ENCODE measurements at regions not wholly inside any gene's neighbourhood (a gene's known extent, or its start where the extent isn't known, plus 50 kb on each side); places are given as distances from the start of the nearest gene placed in this dataset.

- intact Hi-C loops (cut with DNase I; ENCODE audit: low total_unique reads): no loop called here
- in situ Hi-C loops (cut with MboI; ENCODE audit: low sequenced_read_pairs in 4 of 4): no loop called here
- peak; percentile 82 to 83 for ATAC-seq
Measured at GRCh38 chr11:115765803-115766239, 261.6 kb upstream of the CADM1 start.

GRCh38 chr11:115764176-115764575 is 260.0 kb upstream of the CADM1 start:
- TF ChIP-seq POLR2A (IDR thresholded peaks at IDR 0.05): no peak
- no peak for TF ChIP-seq CTCF (IDR thresholded peaks at IDR 0.05 in 4 of 5, conservative IDR thresholded peaks at IDR 0.05 in 1 of 5)
- DNase-seq: no peak
- no peak for ATAC-seq
- H3K36me3 ChIP-seq: no peaks in the 10 kb centered on the region
- no peak overlapping the region for H3K4me3 ChIP-seq
- intact Hi-C loops (cut with DNase I; ENCODE audit: low total_unique reads): loop anchor here (5.0 kb wide), 2 partner anchors 142 to 157 kb away; no protein-coding TSS in a partner anchor
- H3K27me3 ChIP-seq: peaks cover 0 to 6% (median 0%) of the 10 kb centered on the region in 3 donors
- peak overlapping the region in 2 of 4 donors; percentile 40 to 69 for H3K27ac ChIP-seq
- peaks cover 9 to 15% of the 10 kb centered on the region in 2 donors for H3K4me1 ChIP-seq
- H3K9me3 ChIP-seq: no peaks in the 10 kb centered on the region
- in situ Hi-C loops (cut with MboI; ENCODE audit: low sequenced_read_pairs in 4 of 4): no loop called here

More at GRCh38 chr11:115765803-115766239, 261.6 kb upstream of the CADM1 start:
- Histone ChIP-seq H3K36me3 (no peaks in the 10 kb centered on the region), H3K9me3 (no peaks in the 10 kb centered on the region), H3K4me1 (peaks cover 4 to 15% of the 10 kb centered on the region in 2 donors), H3K27me3 (no peaks in the 10 kb centered on the region), H3K27ac (no peak overlapping the region), H3K4me3 (no peak overlapping the region)
- DNase-seq: peak in 1 of 2 donors; percentile 31
- TF ChIP-seq POLR2A (IDR thresholded peaks at IDR 0.05) (no peak), CTCF (IDR thresholded peaks at IDR 0.05 in 4 of 5, conservative IDR thresholded peaks at IDR 0.05 in 1 of 5) (no peak)

- Histone ChIP-seq H3K4me3 (no peak overlapping the region), H3K9me3 (no peaks in the 10 kb centered on the region), H3K4me1 (peaks cover 9 to 15% of the 10 kb centered on the region in 2 donors), H3K27ac (no peak overlapping the region), H3K36me3 (no peaks in the 10 kb centered on the region), H3K27me3 (peaks cover 0 to 8% (median 6%) of the 10 kb centered on the region in 3 donors)
- ATAC-seq (no peak), DNase-seq (no peak)
- in situ Hi-C loops (cut with MboI; ENCODE audit: low sequenced_read_pairs in 4 of 4): no loop called here
- TF ChIP-seq CTCF (IDR thresholded peaks at IDR 0.05 in 4 of 5, conservative IDR thresholded peaks at IDR 0.05 in 1 of 5): no peak
- no peak for TF ChIP-seq POLR2A (IDR thresholded peaks at IDR 0.05)
- intact Hi-C loops (cut with DNase I; ENCODE audit: low total_unique reads): loop anchor here (5.0 kb wide), 2 partner anchors 140 to 155 kb away; no protein-coding TSS in a partner anchor
Measured at GRCh38 chr11:115761817-115762216, 257.6 kb upstream of the CADM1 start.

- no peaks in the 10 kb centered on the region for H3K9me3 ChIP-seq
- no peak for DNase-seq
- ATAC-seq: no peak
- no peak overlapping the region for H3K27ac ChIP-seq
- H3K36me3 ChIP-seq: no peaks in the 10 kb centered on the region
- TF ChIP-seq POLR2A (IDR thresholded peaks at IDR 0.05): no peak
- no peak for TF ChIP-seq CTCF (IDR thresholded peaks at IDR 0.05 in 4 of 5, conservative IDR thresholded peaks at IDR 0.05 in 1 of 5)
- H3K4me3 ChIP-seq: no peak overlapping the region
- H3K4me1 ChIP-seq: peaks cover 9 to 15% of the 10 kb centered on the region in 2 donors
- peaks cover 0 to 8% (median 6%) of the 10 kb centered on the region in 3 donors for H3K27me3 ChIP-seq
- in situ Hi-C loops (cut with MboI; ENCODE audit: low sequenced_read_pairs in 4 of 4) (no loop called here), intact Hi-C loops (cut with DNase I; ENCODE audit: low total_unique reads) (loop anchor here (5.0 kb wide), 2 partner anchors 139 to 154 kb away; no protein-coding TSS in a partner anchor)
Measured at GRCh38 chr11:115761348-115761747, 257.1 kb upstream of the CADM1 start.

Measured in gastrocnemius medialis (tissue), 4 donors.